Gastrocnemius medialis (tissue), 4 donors: ENCODE measurements at regions not wholly inside any gene's neighbourhood (a gene's known extent, or its start where the extent isn't known, plus 50 kb on each side); places are given as distances from the start of the nearest gene placed in this dataset.

Experiments
- POLR2A ChIP-seq, 2 donors: fragments of 450-650 bp; IDR thresholded peaks; one replicate each; pipeline ENCODE4 v1.6.1; 2017; ENCODE audit warnings: antibody characterized with exemption in 2 of 2, mild to moderate bottlenecking in 2 of 2, moderate library complexity in 2 of 2
- TF ChIP-seq, protein P1 (sequence below), 5 experiments: fragments of 450-650 bp in 3 of 5; fragments of 200-600 bp in 2 of 5; sonication (generic) in 2 of 5; IDR thresholded peaks in 4 of 5; conservative IDR thresholded peaks in 1 of 5; 1 replicate in 4 of 5; 2 replicates in 1 of 5; pipeline ENCODE4 v1.5.1; 2016 to 2019; ENCODE audit warnings: antibody characterized with exemption in 5 of 5, mild to moderate bottlenecking in 3 of 5, moderate library complexity in 3 of 5

DNA sequence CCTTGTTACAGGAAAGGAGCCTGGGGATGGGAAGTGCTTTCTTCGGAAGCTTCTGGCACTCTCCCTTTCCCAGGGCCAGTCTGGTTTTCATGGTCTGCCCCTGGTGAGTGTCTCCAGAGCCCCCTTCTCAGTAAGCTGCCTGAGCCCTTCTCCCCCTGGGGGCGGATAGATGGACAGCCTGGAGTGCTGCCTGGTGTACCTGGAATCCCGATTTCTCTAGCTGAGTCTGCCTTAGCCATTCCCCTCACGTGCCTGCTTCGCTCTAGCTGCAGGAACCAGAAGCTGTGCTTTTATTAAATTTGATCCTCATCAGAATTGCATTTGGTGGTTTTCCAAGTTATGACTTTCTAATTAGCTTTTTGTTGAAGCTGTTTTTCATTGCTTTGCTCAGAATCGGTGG, 152.9 kb upstream of the NAV2 start:
- TF ChIP-seq, protein P1, sequence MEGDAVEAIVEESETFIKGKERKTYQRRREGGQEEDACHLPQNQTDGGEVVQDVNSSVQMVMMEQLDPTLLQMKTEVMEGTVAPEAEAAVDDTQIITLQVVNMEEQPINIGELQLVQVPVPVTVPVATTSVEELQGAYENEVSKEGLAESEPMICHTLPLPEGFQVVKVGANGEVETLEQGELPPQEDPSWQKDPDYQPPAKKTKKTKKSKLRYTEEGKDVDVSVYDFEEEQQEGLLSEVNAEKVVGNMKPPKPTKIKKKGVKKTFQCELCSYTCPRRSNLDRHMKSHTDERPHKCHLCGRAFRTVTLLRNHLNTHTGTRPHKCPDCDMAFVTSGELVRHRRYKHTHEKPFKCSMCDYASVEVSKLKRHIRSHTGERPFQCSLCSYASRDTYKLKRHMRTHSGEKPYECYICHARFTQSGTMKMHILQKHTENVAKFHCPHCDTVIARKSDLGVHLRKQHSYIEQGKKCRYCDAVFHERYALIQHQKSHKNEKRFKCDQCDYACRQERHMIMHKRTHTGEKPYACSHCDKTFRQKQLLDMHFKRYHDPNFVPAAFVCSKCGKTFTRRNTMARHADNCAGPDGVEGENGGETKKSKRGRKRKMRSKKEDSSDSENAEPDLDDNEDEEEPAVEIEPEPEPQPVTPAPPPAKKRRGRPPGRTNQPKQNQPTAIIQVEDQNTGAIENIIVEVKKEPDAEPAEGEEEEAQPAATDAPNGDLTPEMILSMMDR (IDR thresholded peaks at IDR 0.05 in 4 of 5, conservative IDR thresholded peaks at IDR 0.05 in 1 of 5) = no peak
- TF ChIP-seq POLR2A (IDR thresholded peaks at IDR 0.05) = no peak
